ENCODE measurements at regions not wholly inside any gene's neighbourhood (a gene's known extent, or its start where the extent isn't known, plus 50 kb on each side); places are given as distances from the start of the nearest gene placed in this dataset.

GRCh38 chr1:203405703-203406438, 54.9 kb upstream of the FMOD start:
- Mint-ChIP-seq H3K4me1 (ENCODE audit: unreplicated experiment) (peaks cover 13% of the 10 kb centered on the region), H3K4me3 (no peak overlapping the region), H3K36me3 (no peaks in the 10 kb centered on the region), H3K27ac (no peak overlapping the region), H3K9me3 (no peaks in the 10 kb centered on the region), H3K27me3 (peaks cover 54% of the 10 kb centered on the region)
- no peak for TF ChIP-seq CTCF (conservative IDR thresholded peaks at IDR 0.05)
- DNase-seq (ENCODE audit: extremely low spot score, unreplicated experiment), result no peak

GRCh38 chr1:203406446-203407045, 55.6 kb upstream of the FMOD start:
- Mint-ChIP-seq H3K9me3 (no peaks in the 10 kb centered on the region), H3K27ac (no peak overlapping the region), H3K27me3 (peaks cover 54% of the 10 kb centered on the region), H3K36me3 (no peaks in the 10 kb centered on the region), H3K4me3 (no peak overlapping the region), H3K4me1 (ENCODE audit: unreplicated experiment) (peaks cover 6% of the 10 kb centered on the region)
- no peak for DNase-seq (ENCODE audit: extremely low spot score, unreplicated experiment)
- no peak for TF ChIP-seq CTCF (conservative IDR thresholded peaks at IDR 0.05)

- Mint-ChIP-seq H3K4me3 (no peak overlapping the region), H3K36me3 (no peaks in the 10 kb centered on the region), H3K27me3 (peaks cover 54% of the 10 kb centered on the region), H3K9me3 (no peaks in the 10 kb centered on the region), H3K4me1 (ENCODE audit: unreplicated experiment) (peaks cover 5% of the 10 kb centered on the region), H3K27ac (no peak overlapping the region)
- no peak for TF ChIP-seq CTCF (conservative IDR thresholded peaks at IDR 0.05)
- DNase-seq (ENCODE audit: extremely low spot score, unreplicated experiment), result no peak
Measured at GRCh38 chr1:203407296-203407695, 56.4 kb upstream of the FMOD start.

GRCh38 chr1:203408486-203409481, 57.9 kb upstream of the FMOD start:
- no peaks in the 10 kb centered on the region for H3K9me3 Mint-ChIP-seq
- no peaks in the 10 kb centered on the region for H3K4me1 Mint-ChIP-seq (ENCODE audit: unreplicated experiment)

More at GRCh38 chr1:203408486-203409481, 57.9 kb upstream of the FMOD start:
- Mint-ChIP-seq H3K27me3 (peaks cover 57% of the 10 kb centered on the region), H3K36me3 (no peaks in the 10 kb centered on the region), H3K4me3 (no peak overlapping the region), H3K27ac (no peak overlapping the region)
- TF ChIP-seq CTCF (conservative IDR thresholded peaks at IDR 0.05), result no peak
- DNase-seq (ENCODE audit: extremely low spot score, unreplicated experiment), result no peak
